HEK293 (cell line): ENCODE measurements at regions not wholly inside any gene's neighbourhood (a gene's known extent, or its start where the extent isn't known, plus 50 kb on each side); places are given as distances from the start of the nearest gene placed in this dataset.

Source experiments
- BCL11B ChIP-seq: fragments of 450-650 bp; formaldehyde crosslinking; IDR thresholded peaks from 2 replicates; pipeline ENCODE4 v1.5.1; 2016; ENCODE audit warnings: low read depth, missing biosample characterization, missing genetic modification characterization
- ZBTB8A ChIP-seq: fragments of 450-650 bp; formaldehyde crosslinking; IDR thresholded peaks from 2 replicates; pipeline ENCODE4 v1.5.1; 2016; ENCODE audit warnings: missing biosample characterization, missing genetic modification characterization
- ZNF202 ChIP-seq: fragments of 450-650 bp; formaldehyde crosslinking; IDR thresholded peaks from 2 replicates; pipeline ENCODE4 v1.5.1; 2016; ENCODE audit warnings: missing biosample characterization, missing genetic modification characterization, borderline replicate concordance
- ZNF274 ChIP-seq, 2 experiments: fragments of 200-500 bp in 1 of 2; fragments of 450-650 bp in 1 of 2; sonication (Bioruptor generic) in 1 of 2; formaldehyde crosslinking in 1 of 2; IDR thresholded peaks; 2 replicates each; pipeline versions ENCODE4 v1.5.1 to v1.6.1; 2014 to 2016; ENCODE audit warnings: borderline replicate concordance in 1 of 2, inconsistent platforms in 1 of 2, low read length in 1 of 2, missing biosample characterization in 1 of 2, missing genetic modification characterization in 1 of 2
- ZNF280D ChIP-seq: fragments of 450-650 bp; formaldehyde crosslinking; IDR thresholded peaks from 2 replicates; pipeline ENCODE4 v1.5.1; 2016; ENCODE audit warnings: missing biosample characterization, missing genetic modification characterization
- ZNF335 ChIP-seq: fragments of 450-650 bp; formaldehyde crosslinking; conservative IDR thresholded peaks from 2 replicates; pipeline ENCODE4 v1.5.1; 2016; ENCODE audit warnings: missing biosample characterization, missing genetic modification characterization
- ZNF558 ChIP-seq: fragments of 450-650 bp; formaldehyde crosslinking; IDR thresholded peaks from 2 replicates; pipeline ENCODE4 v1.5.1; 2016; ENCODE audit warnings: missing biosample characterization, missing genetic modification characterization
- ZNF660 ChIP-seq: fragments of 450-650 bp; IDR thresholded peaks from 2 replicates; pipeline ENCODE4 v1.5.1; 2018; ENCODE audit warnings: missing biosample characterization, mild to moderate bottlenecking, missing genetic modification characterization
- ZNF843 ChIP-seq: fragments of 450-650 bp; formaldehyde crosslinking; IDR thresholded peaks from 2 replicates; pipeline ENCODE4 v1.5.1; 2016; ENCODE audit warnings: missing biosample characterization, missing genetic modification characterization
- ZSCAN23 ChIP-seq: fragments of 450-650 bp; formaldehyde crosslinking; IDR thresholded peaks from 2 replicates; pipeline ENCODE4 v1.5.1; 2016; ENCODE audit warnings: missing biosample characterization, missing genetic modification characterization
- TF ChIP-seq, protein P1 (sequence below): fragments of 450-650 bp; formaldehyde crosslinking; IDR thresholded peaks from 2 replicates; pipeline ENCODE4 v1.5.1; 2016; ENCODE audit warnings: missing biosample characterization, missing genetic modification characterization
- TF ChIP-seq, protein P2 (sequence below): fragments of 450-650 bp; formaldehyde crosslinking; conservative IDR thresholded peaks from 2 replicates; pipeline ENCODE4 v1.5.1; 2016; ENCODE audit warnings: low read depth, missing biosample characterization, missing genetic modification characterization
- TF ChIP-seq, protein P3 (sequence below): fragments of 450-650 bp; formaldehyde crosslinking; IDR thresholded peaks from 2 replicates; pipeline ENCODE4 v1.5.1; 2016; ENCODE audit warnings: missing biosample characterization, missing genetic modification characterization
- TF ChIP-seq, protein P4 (sequence below): fragments of 450-650 bp; formaldehyde crosslinking; IDR thresholded peaks from 2 replicates; pipeline ENCODE4 v1.5.1; 2016; ENCODE audit warnings: missing biosample characterization, missing genetic modification characterization

- TF ChIP-seq ZSCAN23 (tag by site-specific recombination): no peak
- TF ChIP-seq ZNF660 (tag by site-specific recombination): no peak
- TF ChIP-seq, protein P1, sequence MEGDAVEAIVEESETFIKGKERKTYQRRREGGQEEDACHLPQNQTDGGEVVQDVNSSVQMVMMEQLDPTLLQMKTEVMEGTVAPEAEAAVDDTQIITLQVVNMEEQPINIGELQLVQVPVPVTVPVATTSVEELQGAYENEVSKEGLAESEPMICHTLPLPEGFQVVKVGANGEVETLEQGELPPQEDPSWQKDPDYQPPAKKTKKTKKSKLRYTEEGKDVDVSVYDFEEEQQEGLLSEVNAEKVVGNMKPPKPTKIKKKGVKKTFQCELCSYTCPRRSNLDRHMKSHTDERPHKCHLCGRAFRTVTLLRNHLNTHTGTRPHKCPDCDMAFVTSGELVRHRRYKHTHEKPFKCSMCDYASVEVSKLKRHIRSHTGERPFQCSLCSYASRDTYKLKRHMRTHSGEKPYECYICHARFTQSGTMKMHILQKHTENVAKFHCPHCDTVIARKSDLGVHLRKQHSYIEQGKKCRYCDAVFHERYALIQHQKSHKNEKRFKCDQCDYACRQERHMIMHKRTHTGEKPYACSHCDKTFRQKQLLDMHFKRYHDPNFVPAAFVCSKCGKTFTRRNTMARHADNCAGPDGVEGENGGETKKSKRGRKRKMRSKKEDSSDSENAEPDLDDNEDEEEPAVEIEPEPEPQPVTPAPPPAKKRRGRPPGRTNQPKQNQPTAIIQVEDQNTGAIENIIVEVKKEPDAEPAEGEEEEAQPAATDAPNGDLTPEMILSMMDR (tag by site-specific recombination): no peak
- TF ChIP-seq, protein P2, sequence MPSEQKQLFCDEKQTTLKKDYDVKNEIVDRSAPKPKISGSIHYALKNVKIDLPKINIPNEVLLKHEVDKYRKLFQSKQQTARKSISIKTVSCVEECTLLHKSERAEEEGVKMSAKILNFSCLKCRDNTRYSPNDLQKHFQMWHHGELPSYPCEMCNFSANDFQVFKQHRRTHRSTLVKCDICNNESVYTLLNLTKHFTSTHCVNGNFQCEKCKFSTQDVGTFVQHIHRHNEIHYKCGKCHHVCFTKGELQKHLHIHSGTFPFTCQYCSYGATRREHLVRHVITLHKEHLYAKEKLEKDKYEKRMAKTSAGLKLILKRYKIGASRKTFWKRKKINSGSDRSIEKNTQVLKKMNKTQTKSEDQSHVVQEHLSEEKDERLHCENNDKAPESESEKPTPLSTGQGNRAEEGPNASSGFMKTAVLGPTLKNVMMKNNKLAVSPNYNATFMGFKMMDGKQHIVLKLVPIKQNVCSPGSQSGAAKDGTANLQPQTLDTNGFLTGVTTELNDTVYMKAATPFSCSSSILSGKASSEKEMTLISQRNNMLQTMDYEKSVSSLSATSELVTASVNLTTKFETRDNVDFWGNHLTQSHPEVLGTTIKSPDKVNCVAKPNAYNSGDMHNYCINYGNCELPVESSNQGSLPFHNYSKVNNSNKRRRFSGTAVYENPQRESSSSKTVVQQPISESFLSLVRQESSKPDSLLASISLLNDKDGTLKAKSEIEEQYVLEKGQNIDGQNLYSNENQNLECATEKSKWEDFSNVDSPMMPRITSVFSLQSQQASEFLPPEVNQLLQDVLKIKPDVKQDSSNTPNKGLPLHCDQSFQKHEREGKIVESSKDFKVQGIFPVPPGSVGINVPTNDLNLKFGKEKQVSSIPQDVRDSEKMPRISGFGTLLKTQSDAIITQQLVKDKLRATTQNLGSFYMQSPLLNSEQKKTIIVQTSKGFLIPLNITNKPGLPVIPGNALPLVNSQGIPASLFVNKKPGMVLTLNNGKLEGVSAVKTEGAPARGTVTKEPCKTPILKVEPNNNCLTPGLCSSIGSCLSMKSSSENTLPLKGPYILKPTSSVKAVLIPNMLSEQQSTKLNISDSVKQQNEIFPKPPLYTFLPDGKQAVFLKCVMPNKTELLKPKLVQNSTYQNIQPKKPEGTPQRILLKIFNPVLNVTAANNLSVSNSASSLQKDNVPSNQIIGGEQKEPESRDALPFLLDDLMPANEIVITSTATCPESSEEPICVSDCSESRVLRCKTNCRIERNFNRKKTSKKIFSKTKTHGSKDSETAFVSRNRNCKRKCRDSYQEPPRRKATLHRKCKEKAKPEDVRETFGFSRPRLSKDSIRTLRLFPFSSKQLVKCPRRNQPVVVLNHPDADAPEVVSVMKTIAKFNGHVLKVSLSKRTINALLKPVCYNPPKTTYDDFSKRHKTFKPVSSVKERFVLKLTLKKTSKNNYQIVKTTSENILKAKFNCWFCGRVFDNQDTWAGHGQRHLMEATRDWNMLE (tag by site-specific recombination): no peak
- no peak for TF ChIP-seq BCL11B
- TF ChIP-seq, protein P3, sequence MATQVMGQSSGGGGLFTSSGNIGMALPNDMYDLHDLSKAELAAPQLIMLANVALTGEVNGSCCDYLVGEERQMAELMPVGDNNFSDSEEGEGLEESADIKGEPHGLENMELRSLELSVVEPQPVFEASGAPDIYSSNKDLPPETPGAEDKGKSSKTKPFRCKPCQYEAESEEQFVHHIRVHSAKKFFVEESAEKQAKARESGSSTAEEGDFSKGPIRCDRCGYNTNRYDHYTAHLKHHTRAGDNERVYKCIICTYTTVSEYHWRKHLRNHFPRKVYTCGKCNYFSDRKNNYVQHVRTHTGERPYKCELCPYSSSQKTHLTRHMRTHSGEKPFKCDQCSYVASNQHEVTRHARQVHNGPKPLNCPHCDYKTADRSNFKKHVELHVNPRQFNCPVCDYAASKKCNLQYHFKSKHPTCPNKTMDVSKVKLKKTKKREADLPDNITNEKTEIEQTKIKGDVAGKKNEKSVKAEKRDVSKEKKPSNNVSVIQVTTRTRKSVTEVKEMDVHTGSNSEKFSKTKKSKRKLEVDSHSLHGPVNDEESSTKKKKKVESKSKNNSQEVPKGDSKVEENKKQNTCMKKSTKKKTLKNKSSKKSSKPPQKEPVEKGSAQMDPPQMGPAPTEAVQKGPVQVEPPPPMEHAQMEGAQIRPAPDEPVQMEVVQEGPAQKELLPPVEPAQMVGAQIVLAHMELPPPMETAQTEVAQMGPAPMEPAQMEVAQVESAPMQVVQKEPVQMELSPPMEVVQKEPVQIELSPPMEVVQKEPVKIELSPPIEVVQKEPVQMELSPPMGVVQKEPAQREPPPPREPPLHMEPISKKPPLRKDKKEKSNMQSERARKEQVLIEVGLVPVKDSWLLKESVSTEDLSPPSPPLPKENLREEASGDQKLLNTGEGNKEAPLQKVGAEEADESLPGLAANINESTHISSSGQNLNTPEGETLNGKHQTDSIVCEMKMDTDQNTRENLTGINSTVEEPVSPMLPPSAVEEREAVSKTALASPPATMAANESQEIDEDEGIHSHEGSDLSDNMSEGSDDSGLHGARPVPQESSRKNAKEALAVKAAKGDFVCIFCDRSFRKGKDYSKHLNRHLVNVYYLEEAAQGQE (tag by site-specific recombination): no peak
- no peak for TF ChIP-seq ZNF280D (tag by site-specific recombination)
- TF ChIP-seq ZNF335: no peak
- TF ChIP-seq ZBTB8A (tag by site-specific recombination): no peak
- no peak for TF ChIP-seq ZNF202
- TF ChIP-seq, protein P4, sequence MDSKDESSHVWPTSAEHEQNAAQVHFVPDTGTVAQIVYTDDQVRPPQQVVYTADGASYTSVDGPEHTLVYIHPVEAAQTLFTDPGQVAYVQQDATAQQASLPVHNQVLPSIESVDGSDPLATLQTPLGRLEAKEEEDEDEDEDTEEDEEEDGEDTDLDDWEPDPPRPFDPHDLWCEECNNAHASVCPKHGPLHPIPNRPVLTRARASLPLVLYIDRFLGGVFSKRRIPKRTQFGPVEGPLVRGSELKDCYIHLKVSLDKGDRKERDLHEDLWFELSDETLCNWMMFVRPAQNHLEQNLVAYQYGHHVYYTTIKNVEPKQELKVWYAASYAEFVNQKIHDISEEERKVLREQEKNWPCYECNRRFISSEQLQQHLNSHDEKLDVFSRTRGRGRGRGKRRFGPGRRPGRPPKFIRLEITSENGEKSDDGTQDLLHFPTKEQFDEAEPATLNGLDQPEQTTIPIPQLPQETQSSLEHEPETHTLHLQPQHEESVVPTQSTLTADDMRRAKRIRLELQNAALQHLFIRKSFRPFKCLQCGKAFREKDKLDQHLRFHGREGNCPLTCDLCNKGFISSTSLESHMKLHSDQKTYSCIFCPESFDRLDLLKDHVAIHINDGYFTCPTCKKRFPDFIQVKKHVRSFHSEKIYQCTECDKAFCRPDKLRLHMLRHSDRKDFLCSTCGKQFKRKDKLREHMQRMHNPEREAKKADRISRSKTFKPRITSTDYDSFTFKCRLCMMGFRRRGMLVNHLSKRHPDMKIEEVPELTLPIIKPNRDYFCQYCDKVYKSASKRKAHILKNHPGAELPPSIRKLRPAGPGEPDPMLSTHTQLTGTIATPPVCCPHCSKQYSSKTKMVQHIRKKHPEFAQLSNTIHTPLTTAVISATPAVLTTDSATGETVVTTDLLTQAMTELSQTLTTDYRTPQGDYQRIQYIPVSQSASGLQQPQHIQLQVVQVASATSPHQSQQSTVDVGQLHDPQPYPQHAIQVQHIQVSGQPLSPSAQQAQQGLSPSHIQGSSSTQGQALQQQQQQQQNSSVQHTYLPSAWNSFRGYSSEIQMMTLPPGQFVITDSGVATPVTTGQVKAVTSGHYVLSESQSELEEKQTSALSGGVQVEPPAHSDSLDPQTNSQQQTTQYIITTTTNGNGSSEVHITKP (tag by site-specific recombination): no peak
- no peak for TF ChIP-seq ZNF274 (IDR thresholded peaks at IDR 0.05; ENCODE audit: low read length)
- TF ChIP-seq ZNF274 (tag by site-specific recombination; IDR thresholded peaks at IDR 0.05; ENCODE audit: borderline replicate concordance): no peak
- no peak for TF ChIP-seq ZNF843
- TF ChIP-seq ZNF558 (tag by site-specific recombination): no peak
Measured at GRCh38 chr6:93731306-93731705, 311.9 kb upstream of the EPHA7 start.
